Stomach (tissue), 4 donors: ENCODE measurements at regions not wholly inside any gene's neighbourhood (a gene's known extent, or its start where the extent isn't known, plus 50 kb on each side); places are given as distances from the start of the nearest gene placed in this dataset.
"Not testable (repeated sequence)": the region's sequence is repeated elsewhere in the genome, so short reads cannot be mapped to it uniquely, and the experiment has no call there.

Source experiments
- CTCF ChIP-seq, 7 experiments: fragments of 450-650 bp in 4 of 7; fragments of 200-600 bp in 3 of 7; sonication (generic) in 3 of 7; IDR thresholded peaks; one replicate each; pipeline ENCODE4 v1.5.1; 2016 to 2019; ENCODE audit warnings: antibody characterized with exemption in 7 of 7, control low read depth in 2 of 7, mild to moderate bottlenecking in 1 of 7
- POLR2A ChIP-seq, 4 donors: fragments of 450-650 bp; IDR thresholded peaks; one replicate each; pipeline ENCODE4 v1.6.1; 2016; ENCODE audit warnings: antibody characterized with exemption in 4 of 4, control low read depth in 2 of 4, mild to moderate bottlenecking in 1 of 4, moderate library complexity in 1 of 4
- POLR2AphosphoS5 ChIP-seq, 3 donors: sonication (generic); formaldehyde crosslinking; IDR thresholded peaks; one replicate each; pipeline ENCODE4 v1.6.1; 2016; ENCODE audit warnings: antibody characterized with exemption in 3 of 3

- not testable (repeated sequence) for TF ChIP-seq POLR2AphosphoS5, CTCF, POLR2A (IDR thresholded peaks at IDR 0.05)
Measured at GRCh38 chr6:139999661-140000060, 625.2 kb upstream of the CITED2 start.
